DOHH2 (cell line): ENCODE measurements at regions not wholly inside any gene's neighbourhood (a gene's known extent, or its start where the extent isn't known, plus 50 kb on each side); places are given as distances from the start of the nearest gene placed in this dataset.

ENCODE experiments used
- H3F3A ChIP-seq: fragments of 200-600 bp; sonication (generic), shearing (Covaris generic); 2 replicates; pipeline ENCODE4 v1.6.0; 2016; ENCODE audit warnings: antibody characterized with exemption, mild to moderate bottlenecking; ENCODE audit not compliant: control insufficient read depth, insufficient read depth
- H3K27ac ChIP-seq: fragments of 200-600 bp; sonication (generic); 2 replicates; pipeline ENCODE4 v1.5.1; 2014; ENCODE audit warnings: low read depth, mild to moderate bottlenecking, low read length, moderate library complexity
- H3K27me3 ChIP-seq: fragments of 200-600 bp; sonication (generic); 2 replicates; pipeline ENCODE4 v1.6.1; 2014; ENCODE audit warnings: mild to moderate bottlenecking, low read length, mixed read lengths; ENCODE audit not compliant: control insufficient read depth
- H3K36me3 ChIP-seq: fragments of 200-600 bp; sonication (generic); 2 replicates; pipeline ENCODE4 v1.6.1; 2014; ENCODE audit warnings: mild to moderate bottlenecking, low read length, moderate library complexity, mixed read lengths; ENCODE audit not compliant: control insufficient read depth
- H3K4me1 ChIP-seq: fragments of 200-600 bp; sonication (generic); 2 replicates; pipeline ENCODE4 v1.6.1; 2014; ENCODE audit warnings: mild to moderate bottlenecking, low read length, mixed read lengths; ENCODE audit not compliant: control insufficient read depth
- H3K4me2 ChIP-seq: fragments of 200-600 bp; sonication (generic); 2 replicates; pipeline ENCODE4 v1.6.0; 2014; ENCODE audit warnings: mild to moderate bottlenecking, low read length, moderate library complexity
- H3K4me3 ChIP-seq: fragments of 200-600 bp; sonication (generic); 2 replicates; pipeline ENCODE4 v1.5.1; 2014; ENCODE audit warnings: mild to moderate bottlenecking, low read length, mixed read lengths
- H3K79me2 ChIP-seq: fragments of 200-600 bp; sonication (generic); 2 replicates; pipeline ENCODE4 v1.6.1; 2014; ENCODE audit warnings: mild to moderate bottlenecking, low read length, mixed read lengths; ENCODE audit not compliant: control insufficient read depth
- H3K9me2 ChIP-seq: fragments of 200-600 bp; sonication (generic); replicated peaks from 2 replicates; pipeline ENCODE4 v1.6.1; 2014; ENCODE audit warnings: mild to moderate bottlenecking, low read length, mixed read lengths; ENCODE audit not compliant: control insufficient read depth
- H3K9me3 ChIP-seq: fragments of 200-600 bp; sonication (generic); 2 replicates; pipeline ENCODE4 v1.6.1; 2014; ENCODE audit warnings: antibody characterized with exemption, low read length, mixed read lengths; ENCODE audit not compliant: control insufficient read depth, insufficient read depth
- H4K20me1 ChIP-seq: fragments of 200-600 bp; sonication (generic); 2 replicates; pipeline ENCODE4 v1.6.0; 2014; ENCODE audit warnings: low read depth, mild to moderate bottlenecking, antibody characterized with exemption, low read length, moderate library complexity; ENCODE audit not compliant: control insufficient read depth, insufficient read depth
- CTCF ChIP-seq: fragments of 200-600 bp; sonication (generic); IDR thresholded peaks from one replicate; pipeline ENCODE4 v1.5.1; 2014; ENCODE audit warnings: antibody characterized with exemption, mild to moderate bottlenecking, low read depth, low read length; ENCODE audit not compliant: poor library complexity, severe bottlenecking
- EZH2phosphoT487 ChIP-seq: fragments of 200-600 bp; sonication (generic); IDR thresholded peaks from 2 replicates; pipeline ENCODE4 v1.6.1; 2017; ENCODE audit warnings: borderline replicate concordance, mild to moderate bottlenecking, antibody characterized with exemption, low read length, moderate library complexity, mixed read lengths

DNA sequence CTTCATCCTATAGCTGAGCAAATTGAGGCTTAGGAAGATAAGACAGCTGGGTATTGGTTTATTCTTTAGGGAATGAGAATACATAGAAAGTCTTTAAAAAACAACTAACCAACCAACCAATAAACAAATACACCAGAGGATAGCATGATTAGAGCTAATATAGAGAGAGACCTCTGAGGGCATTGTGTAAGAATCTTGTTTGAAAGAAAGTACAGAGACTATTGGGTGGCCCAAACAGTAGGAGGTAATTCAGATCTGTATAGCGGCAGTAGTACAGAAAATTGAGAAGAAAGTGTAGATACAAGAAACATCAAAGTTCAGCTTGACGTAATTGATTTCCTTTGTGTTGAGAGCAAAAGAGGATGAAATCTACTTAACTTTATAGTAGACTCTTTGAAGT is 1951.0 kb upstream of the ADGRL3 start:
- Histone ChIP-seq H3K9me2 (no peaks in the 10 kb centered on the region), H3K27ac (no peak overlapping the region), H3K4me2 (no peak overlapping the region), H3K9me3 (no peaks in the 10 kb centered on the region), H4K20me1 (no peaks in the 10 kb centered on the region), H3K27me3 (no peaks in the 10 kb centered on the region), H3K4me1 (no peaks in the 10 kb centered on the region), H3F3A (no peaks in the 10 kb centered on the region), H3K36me3 (no peaks in the 10 kb centered on the region), H3K79me2 (no peaks in the 10 kb centered on the region), H3K4me3 (no peak overlapping the region)
- TF ChIP-seq EZH2phosphoT487, result no peak
- no peak for TF ChIP-seq CTCF

- H3K27ac ChIP-seq, result no peak overlapping the region
- H4K20me1 ChIP-seq, result no peaks in the 10 kb centered on the region
- H3K4me3 ChIP-seq, result no peak overlapping the region
- no peaks in the 10 kb centered on the region for H3K27me3 ChIP-seq
- no peaks in the 10 kb centered on the region for H3K4me1 ChIP-seq
- H3F3A ChIP-seq, result no peaks in the 10 kb centered on the region
- TF ChIP-seq EZH2phosphoT487 (no peak), CTCF (no peak)
- no peaks in the 10 kb centered on the region for H3K36me3 ChIP-seq
- no peak overlapping the region for H3K4me2 ChIP-seq
- H3K9me2 ChIP-seq, result no peaks in the 10 kb centered on the region
- H3K79me2 ChIP-seq, result no peaks in the 10 kb centered on the region
- no peaks in the 10 kb centered on the region for H3K9me3 ChIP-seq
Observed at GRCh38 chr4:59258002-59258401, 1942.1 kb upstream of the ADGRL3 start.

- H3K27ac ChIP-seq, result no peak overlapping the region
- no peaks in the 10 kb centered on the region for H3F3A ChIP-seq
- no peak for TF ChIP-seq EZH2phosphoT487
- TF ChIP-seq CTCF, result no peak
- H3K9me3 ChIP-seq, result no peaks in the 10 kb centered on the region
- no peaks in the 10 kb centered on the region for H3K36me3 ChIP-seq
- H3K4me3 ChIP-seq, result no peak overlapping the region
- H3K4me2 ChIP-seq, result no peak overlapping the region
- H3K4me1 ChIP-seq, result no peaks in the 10 kb centered on the region
- no peaks in the 10 kb centered on the region for H4K20me1 ChIP-seq
- no peaks in the 10 kb centered on the region for H3K9me2 ChIP-seq
- H3K27me3 ChIP-seq, result no peaks in the 10 kb centered on the region
- H3K79me2 ChIP-seq, result no peaks in the 10 kb centered on the region
Observed at GRCh38 chr4:59307609-59308008, 1892.5 kb upstream of the ADGRL3 start.

- H4K20me1 ChIP-seq, result no peaks in the 10 kb centered on the region
- H3K4me1 ChIP-seq, result no peaks in the 10 kb centered on the region
- H3K27me3 ChIP-seq, result no peaks in the 10 kb centered on the region
- no peaks in the 10 kb centered on the region for H3K9me3 ChIP-seq
- no peak overlapping the region for H3K4me3 ChIP-seq
- no peaks in the 10 kb centered on the region for H3F3A ChIP-seq
- H3K36me3 ChIP-seq, result no peaks in the 10 kb centered on the region
- H3K4me2 ChIP-seq, result no peak overlapping the region
- TF ChIP-seq EZH2phosphoT487 (no peak), CTCF (no peak)
- H3K27ac ChIP-seq, result no peak overlapping the region
- H3K79me2 ChIP-seq, result no peaks in the 10 kb centered on the region
- H3K9me2 ChIP-seq, result no peaks in the 10 kb centered on the region
Observed at GRCh38 chr4:59314637-59315036, 1885.5 kb upstream of the ADGRL3 start.
